GM19035 (cell line): ENCODE measurements at regions not wholly inside any gene's neighbourhood (a gene's known extent, or its start where the extent isn't known, plus 50 kb on each side); places are given as distances from the start of the nearest gene placed in this dataset.
"Not testable (repeated sequence)": the region's sequence is repeated elsewhere in the genome, so short reads cannot be mapped to it uniquely, and the experiment has no call there.

Source experiments
- ATAC-seq: cut with Tn5 transposase; IDR thresholded peaks from one replicate; pipeline ENCODE4 v1.9.1; 2021; ENCODE audit not compliant: unreplicated experiment

DNA sequence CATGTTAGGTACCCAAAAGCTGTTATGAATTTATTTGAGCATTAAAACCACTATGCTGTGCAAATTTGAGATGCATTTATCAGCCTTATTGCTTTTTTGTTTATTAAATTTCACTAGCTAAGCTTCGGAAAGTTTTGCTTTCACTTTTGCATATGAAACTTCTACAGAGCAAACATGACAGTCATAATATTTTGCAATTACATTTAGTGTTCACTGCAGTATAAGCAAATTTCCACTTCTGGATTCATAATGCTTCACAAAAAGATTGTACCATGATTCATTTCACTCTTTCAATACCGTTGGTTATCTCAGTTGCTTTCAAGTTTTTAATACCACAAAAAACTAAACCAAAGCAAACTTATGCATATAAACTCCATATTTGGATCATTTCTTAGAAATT is 228.7 kb upstream of the SLC8A1 start:
- ATAC-seq = peak; percentile 95

GRCh38 chr2:40690036-40690435 is 238.1 kb upstream of the SLC8A1 start:
- ATAC-seq = no peak

DNA sequence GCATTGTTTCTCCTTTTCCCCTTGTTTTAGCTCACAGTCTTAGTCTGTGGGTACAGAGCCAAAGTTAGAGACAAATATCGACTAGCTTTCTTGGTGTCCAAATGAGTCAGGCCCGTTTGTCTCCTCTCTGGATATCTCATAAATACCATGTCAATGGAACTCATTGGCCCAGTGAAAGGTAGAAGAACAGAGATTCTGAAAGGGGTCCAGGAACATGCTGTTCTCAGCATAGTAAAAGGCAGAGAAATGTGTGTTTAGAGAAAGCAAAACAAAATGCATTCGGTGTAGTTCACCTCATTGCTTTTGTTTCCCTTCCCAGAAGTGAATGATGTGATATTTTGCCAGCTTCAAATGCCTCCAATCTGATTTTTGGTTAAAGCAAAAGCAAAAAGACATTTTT is 238.6 kb upstream of the SLC8A1 start:
- no peak for ATAC-seq

DNA sequence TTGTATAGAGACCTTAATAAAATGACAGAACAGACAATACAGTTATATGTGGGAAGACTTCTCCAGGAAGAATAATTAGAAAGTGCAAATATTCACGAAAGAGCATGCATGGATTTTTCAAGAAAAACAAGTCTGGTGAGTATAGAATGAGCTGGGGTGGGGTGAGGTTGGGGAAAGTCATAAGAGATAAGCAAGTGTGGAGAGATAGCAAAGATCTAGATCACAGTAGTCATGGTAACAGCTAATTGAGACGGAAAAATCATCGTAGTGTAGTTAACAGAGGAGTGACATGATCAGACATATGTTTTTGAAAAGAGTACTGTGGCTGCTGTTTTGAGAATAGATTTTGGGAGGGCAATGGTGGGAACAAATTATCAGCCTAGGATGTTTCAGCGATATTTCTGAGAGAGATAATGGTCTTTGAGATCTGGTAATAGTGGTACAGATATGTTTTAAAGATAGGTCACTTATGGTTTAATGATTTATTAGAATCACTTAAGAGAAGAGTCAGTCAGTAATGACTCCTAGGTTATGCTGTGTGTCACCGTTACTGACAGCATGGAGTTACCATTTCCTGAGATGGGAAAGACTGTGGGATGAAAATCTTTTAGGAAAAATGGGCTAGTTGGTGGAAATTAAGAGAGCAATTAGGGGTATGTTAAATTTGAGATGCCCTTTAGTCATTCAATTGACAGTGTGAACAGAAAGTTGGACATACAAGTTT is 248.5 kb upstream of the SLC8A1 start:
- no peak for ATAC-seq

DNA sequence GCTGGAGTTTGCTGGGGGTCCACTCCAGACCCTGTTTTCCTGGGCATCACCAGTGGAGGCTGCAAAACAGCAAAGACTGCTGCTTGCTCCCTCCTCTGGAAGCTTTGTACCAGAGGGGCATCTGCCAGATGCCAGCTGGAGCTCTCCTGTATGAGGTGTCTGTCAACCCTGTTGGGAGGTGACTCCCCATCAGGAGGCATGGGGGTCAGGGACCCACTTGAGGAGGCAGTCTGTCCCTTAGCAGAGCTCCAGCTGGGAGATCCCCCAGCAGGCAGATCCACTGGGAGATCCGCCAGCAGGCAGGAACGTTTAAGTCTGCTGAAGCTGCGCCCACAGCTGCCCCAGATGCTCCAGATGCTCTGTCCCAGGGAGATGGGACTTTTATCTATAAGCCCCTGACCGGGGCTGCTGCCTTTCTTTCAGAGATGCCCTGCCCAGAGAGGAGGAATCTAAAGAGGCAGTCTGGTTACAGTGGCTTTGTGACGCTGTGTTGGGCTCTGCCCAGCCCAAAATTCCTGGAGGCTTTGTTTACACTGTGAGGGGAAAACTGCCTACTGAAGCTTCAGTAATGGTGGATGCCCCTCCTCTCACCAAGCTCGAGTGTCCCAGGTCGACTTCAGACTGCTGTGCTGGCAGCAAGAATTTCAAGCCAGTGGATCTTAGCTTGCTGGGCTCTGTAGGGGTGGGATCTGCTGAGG is 260.5 kb upstream of the SLC8A1 start:
- ATAC-seq = not testable (repeated sequence)

GRCh38 chr2:40716879-40717278 is 265.0 kb upstream of the SLC8A1 start:
- ATAC-seq = no peak

DNA sequence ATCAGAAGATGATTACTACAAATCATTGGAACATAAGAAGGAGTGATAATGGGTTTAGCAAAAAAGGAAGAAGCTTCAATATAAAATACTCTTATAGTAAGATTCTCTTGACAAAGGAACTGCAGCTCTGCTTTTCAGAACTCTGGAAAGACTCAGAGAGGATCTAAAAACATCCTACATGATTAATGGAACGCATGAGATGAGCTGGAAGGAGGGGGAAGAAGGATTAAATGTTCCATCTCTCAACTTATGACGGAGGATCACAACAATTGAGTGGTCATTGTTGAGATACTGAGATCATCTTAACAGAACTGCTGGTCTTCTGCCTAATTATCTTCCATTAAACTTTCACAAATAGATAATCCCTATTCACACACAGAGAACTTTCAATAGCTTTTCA is 267.5 kb upstream of the SLC8A1 start:
- no peak for ATAC-seq

GRCh38 chr2:40721595-40721994 is 269.7 kb upstream of the SLC8A1 start:
- no peak for ATAC-seq

DNA sequence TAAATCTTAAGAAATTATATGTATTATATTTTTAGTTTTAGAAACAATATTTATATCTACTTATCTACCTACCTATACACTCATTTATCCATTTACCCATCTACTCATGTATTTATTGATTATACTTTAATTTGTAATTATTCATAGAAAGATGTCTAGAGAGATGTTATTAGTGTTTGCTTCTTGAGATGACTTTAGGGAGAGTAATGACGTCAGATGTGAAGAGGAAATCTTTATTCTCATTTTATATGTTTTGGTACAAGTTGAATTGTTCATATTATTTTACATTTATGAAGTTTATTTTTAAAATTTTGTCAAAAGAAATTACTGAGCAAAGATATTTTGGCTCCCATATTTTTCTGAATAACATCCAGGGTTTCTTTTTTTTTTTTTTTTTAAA is 271.3 kb upstream of the SLC8A1 start:
- no peak for ATAC-seq

- ATAC-seq = no peak
Measured at GRCh38 chr2:40725040-40725439, 273.1 kb upstream of the SLC8A1 start.

DNA sequence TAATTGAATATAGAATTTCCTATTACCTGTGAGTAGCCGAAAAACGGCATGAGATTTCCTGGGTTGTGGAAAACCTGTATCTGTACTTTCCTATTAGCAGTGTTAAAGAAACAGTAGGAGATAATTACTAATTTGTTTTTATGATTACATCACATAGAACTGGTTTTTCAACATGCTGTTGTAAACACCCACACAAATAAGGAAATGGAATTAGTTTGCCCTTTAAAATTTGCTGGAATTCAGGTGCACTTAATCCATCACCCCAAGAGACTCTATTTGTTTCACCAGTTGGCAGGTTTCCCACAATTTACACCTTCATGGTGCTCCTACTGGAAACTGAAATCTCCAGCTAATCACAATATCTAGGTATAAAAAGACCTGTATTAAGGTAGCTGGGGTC is 274.1 kb upstream of the SLC8A1 start:
- no peak for ATAC-seq

DNA sequence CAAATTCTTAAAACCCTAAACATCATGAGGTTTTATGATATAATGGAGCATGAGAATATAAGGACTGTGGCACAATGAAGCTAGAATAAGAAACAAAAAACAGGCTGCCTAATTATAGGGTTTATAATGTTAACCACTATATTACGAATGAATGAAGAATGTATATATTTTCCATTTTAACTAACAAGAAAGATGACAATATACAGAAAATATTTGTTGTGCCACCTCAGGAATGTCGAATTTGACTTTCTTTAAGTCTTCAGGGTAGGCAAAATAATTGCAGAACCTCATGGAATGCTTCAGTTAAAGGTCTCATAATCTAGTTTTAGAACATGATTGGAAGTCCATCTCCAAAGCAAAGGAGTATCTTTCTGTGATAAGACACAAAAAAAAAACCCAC is 282.9 kb upstream of the SLC8A1 start:
- ATAC-seq = no peak

GRCh38 chr2:40737180-40737579 is 285.3 kb upstream of the SLC8A1 start:
- no peak for ATAC-seq

- ATAC-seq = no peak
Measured at GRCh38 chr2:40740419-40740818, 288.5 kb upstream of the SLC8A1 start.

DNA sequence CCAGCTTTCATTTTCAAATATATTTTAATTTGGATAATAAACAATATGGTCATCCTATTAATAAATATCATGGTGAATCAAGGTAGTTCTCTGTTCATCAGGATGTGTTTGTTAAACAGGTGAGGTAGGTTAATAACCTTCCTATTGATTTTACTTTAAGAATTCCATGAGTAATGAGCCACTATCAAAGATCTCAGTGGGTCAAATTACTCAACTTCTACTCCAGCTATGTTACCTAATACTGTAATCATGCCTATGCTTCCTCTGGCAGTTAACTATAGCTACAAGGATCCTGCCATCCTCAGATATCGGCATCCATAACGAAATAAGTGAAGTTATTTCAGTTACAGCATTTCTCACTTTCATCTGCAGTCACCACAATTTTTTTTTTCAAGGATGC is 289.6 kb upstream of the SLC8A1 start:
- ATAC-seq = no peak

GRCh38 chr2:40746191-40746590 is 294.3 kb upstream of the SLC8A1 start:
- peak; percentile 56 for ATAC-seq

GRCh38 chr2:40751981-40752380 is 300.1 kb upstream of the SLC8A1 start:
- no peak for ATAC-seq

GRCh38 chr2:40752796-40753195 is 300.9 kb upstream of the SLC8A1 start:
- no peak for ATAC-seq

GRCh38 chr2:40754912-40755311 is 303.0 kb upstream of the SLC8A1 start:
- ATAC-seq = no peak

GRCh38 chr2:40758401-40759155 is 306.7 kb upstream of the SLC8A1 start:
- no peak for ATAC-seq

DNA sequence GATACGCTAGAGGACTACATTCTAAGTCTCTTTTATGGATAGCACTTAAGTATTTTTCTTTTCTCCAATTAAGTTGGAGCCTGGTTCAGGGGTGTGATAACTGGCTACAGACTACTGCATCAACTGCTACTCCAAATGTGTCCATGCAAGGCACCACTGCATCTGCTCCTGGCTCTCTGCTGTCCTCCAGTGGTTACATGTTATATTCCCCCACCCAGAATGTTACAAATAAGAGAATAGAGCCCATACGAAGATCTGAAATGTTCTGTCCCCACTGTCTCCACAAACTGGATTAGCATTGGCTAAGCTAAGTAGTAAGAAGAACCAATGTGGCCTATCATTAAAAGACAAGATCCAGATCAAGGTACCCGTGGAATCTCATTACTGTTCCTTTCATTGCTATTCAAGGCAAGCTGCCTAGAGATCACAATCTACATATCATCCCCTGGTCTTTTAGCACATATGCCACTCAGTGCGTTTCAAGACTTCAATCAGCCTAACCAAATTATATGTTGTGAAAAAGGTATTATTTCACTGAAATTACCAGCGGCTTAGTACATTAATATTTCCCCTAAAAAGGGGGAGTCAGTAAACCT is 308.3 kb upstream of the SLC8A1 start:
- ATAC-seq = peak; percentile 75

- no peak for ATAC-seq
Measured at GRCh38 chr2:40773291-40773690, 321.4 kb upstream of the SLC8A1 start.
